GM18858 (cell line): ENCODE measurements at regions not wholly inside any gene's neighbourhood (a gene's known extent, or its start where the extent isn't known, plus 50 kb on each side); places are given as distances from the start of the nearest gene placed in this dataset.
A peak's percentile ranks its signal among the peaks of the same experiment; 100 is the strongest.
"Not testable (repeated sequence)": the region's sequence is repeated elsewhere in the genome, so short reads cannot be mapped to it uniquely, and the experiment has no call there.

Experiments used
- ATAC-seq: cut with Tn5 transposase; IDR thresholded peaks from one replicate; pipeline ENCODE4 v1.9.1; 2021; ENCODE audit not compliant: unreplicated experiment

GRCh38 chr20:11976966-11977365 is 59.3 kb downstream of the BTBD3 start:
- no peak for ATAC-seq

- no peak for ATAC-seq
These were observed 60.8 kb downstream of the BTBD3 start for GRCh38 chr20:11978496-11978895.

GRCh38 chr20:11979306-11979990 is 61.8 kb downstream of the BTBD3 start:
- peak; percentile 80 for ATAC-seq

- ATAC-seq, result no peak
These were observed 62.6 kb downstream of the BTBD3 start for GRCh38 chr20:11980263-11980662.

- ATAC-seq, result no peak
These were observed 63.8 kb downstream of the BTBD3 start for GRCh38 chr20:11981366-11981947.

- no peak for ATAC-seq
These were observed 64.7 kb downstream of the BTBD3 start for GRCh38 chr20:11982289-11982954.

- ATAC-seq, result no peak
These were observed 65.3 kb downstream of the BTBD3 start for GRCh38 chr20:11982955-11983470.

- no peak for ATAC-seq
These were observed 69.3 kb downstream of the BTBD3 start for GRCh38 chr20:11986954-11987353.

GRCh38 chr20:11987526-11987925 is 69.8 kb downstream of the BTBD3 start:
- ATAC-seq, result no peak

- ATAC-seq, result no peak
These were observed 71.5 kb downstream of the BTBD3 start for GRCh38 chr20:11989018-11989771.

- no peak for ATAC-seq
These were observed 74.7 kb downstream of the BTBD3 start for GRCh38 chr20:11992426-11992825.

GRCh38 chr20:11993886-11994461 is 76.3 kb downstream of the BTBD3 start:
- ATAC-seq, result no peak

- ATAC-seq, result no peak
These were observed 78.3 kb downstream of the BTBD3 start for GRCh38 chr20:11995805-11996567.

- ATAC-seq, result not testable (repeated sequence)
These were observed 87.1 kb downstream of the BTBD3 start for GRCh38 chr20:12004776-12005175.

GRCh38 chr20:12012241-12013222 is 94.8 kb downstream of the BTBD3 start:
- ATAC-seq, result peak; percentile 84

- no peak for ATAC-seq
These were observed 96.6 kb downstream of the BTBD3 start for GRCh38 chr20:12014276-12014675.

GRCh38 chr20:12014736-12015135 is 97.0 kb downstream of the BTBD3 start:
- ATAC-seq, result no peak

- no peak for ATAC-seq
These were observed 98.6 kb downstream of the BTBD3 start for GRCh38 chr20:12016291-12016690.

GRCh38 chr20:12019715-12020114 is 102.0 kb downstream of the BTBD3 start:
- no peak for ATAC-seq
